Left lung (tissue), 4 donors: ENCODE measurements at regions not wholly inside any gene's neighbourhood (a gene's known extent, or its start where the extent isn't known, plus 50 kb on each side); places are given as distances from the start of the nearest gene placed in this dataset.
"Not testable (repeated sequence)": the region's sequence is repeated elsewhere in the genome, so short reads cannot be mapped to it uniquely, and the experiment has no call there.

ENCODE experiments used
- ATAC-seq: fragments of 200-7000 bp; cut with Tn5 transposase; one replicate; pipeline ENCODE4 v1.9.1; 2020; ENCODE audit warnings: moderate library complexity
- DNase-seq, 4 donors: peaks; one replicate each; pipeline ENCODE4 v3.0.0-alpha.2; 2013 to 2020
- H3K27ac ChIP-seq, 2 donors: fragments of 200-600 bp; sonication (generic) in 1 of 2; one replicate each; pipeline versions ENCODE4 v1.5.0 to v1.8.0; 2020 to 2021
- H3K27me3 ChIP-seq, 2 donors: fragments of 200-600 bp; sonication (generic) in 1 of 2; one replicate each; pipeline versions ENCODE4 v1.5.0 to v1.8.0; 2020 to 2021
- H3K36me3 ChIP-seq, 2 donors: fragments of 200-600 bp; sonication (generic) in 1 of 2; one replicate each; pipeline versions ENCODE4 v1.5.0 to v1.8.0; 2020 to 2021
- H3K4me1 ChIP-seq, 2 donors: fragments of 200-600 bp; one replicate each; pipeline ENCODE4 v1.8.0; 2021
- H3K4me3 ChIP-seq, 2 donors: fragments of 200-600 bp; sonication (generic) in 1 of 2; one replicate each; pipeline versions ENCODE4 v1.5.0 to v1.8.0; 2020 to 2021; ENCODE audit warnings: mild to moderate bottlenecking in 1 of 2
- H3K9me3 ChIP-seq, 2 donors: fragments of 200-600 bp; sonication (generic) in 1 of 2; one replicate each; pipeline versions ENCODE4 v1.5.0 to v1.8.0; 2020 to 2021
- intact Hi-C, 2 donors: fragments of 100-400 bp; cut with DNase I; formaldehyde crosslinking; loops; one replicate each; pipeline versions ENCODE4 v1.11.2 to v1.14.2; 2022
- TF ChIP-seq, protein P1 (sequence below), 2 donors: fragments of 200-600 bp; sonication (generic) in 1 of 2; IDR thresholded peaks; one replicate each; pipeline versions ENCODE4 v1.5.0 to v1.8.0; 2021; ENCODE audit warnings: antibody characterized with exemption in 2 of 2
- donor health status: DM: no; HTN: yes; CAD: no.
- donor health status: DM: no; HTN: no; CAD: no.

DNA sequence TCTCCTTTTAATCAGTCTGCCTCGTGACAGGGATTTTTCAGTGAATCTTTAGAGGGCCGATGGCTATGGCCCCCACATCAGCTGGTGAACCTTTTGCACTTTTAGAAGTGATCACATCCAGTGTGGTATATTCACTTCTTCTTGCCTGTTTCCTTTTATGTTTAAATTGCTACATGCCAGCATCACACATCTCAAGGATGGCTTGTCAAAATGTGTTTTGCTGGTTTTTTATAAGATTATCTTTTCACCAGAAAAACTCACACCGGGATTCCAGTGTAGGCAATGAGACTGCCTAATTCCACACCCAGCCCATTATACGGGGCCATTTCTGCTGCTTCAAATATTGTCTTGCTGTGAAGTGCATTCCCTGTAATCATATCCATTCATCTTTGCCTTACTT, 1151.7 kb upstream of the ADGRL4 start:
- DNase-seq (no peak), ATAC-seq (no peak)
- Histone ChIP-seq H3K4me1 (no peaks in the 10 kb centered on the region), H3K9me3 (peaks cover 0 to 5% of the 10 kb centered on the region in 2 donors), H3K27ac (no peak overlapping the region), H3K4me3 (no peak overlapping the region), H3K36me3 (no peaks in the 10 kb centered on the region), H3K27me3 (no peaks in the 10 kb centered on the region)
- intact Hi-C loops: no loop called here
- TF ChIP-seq, protein P1, sequence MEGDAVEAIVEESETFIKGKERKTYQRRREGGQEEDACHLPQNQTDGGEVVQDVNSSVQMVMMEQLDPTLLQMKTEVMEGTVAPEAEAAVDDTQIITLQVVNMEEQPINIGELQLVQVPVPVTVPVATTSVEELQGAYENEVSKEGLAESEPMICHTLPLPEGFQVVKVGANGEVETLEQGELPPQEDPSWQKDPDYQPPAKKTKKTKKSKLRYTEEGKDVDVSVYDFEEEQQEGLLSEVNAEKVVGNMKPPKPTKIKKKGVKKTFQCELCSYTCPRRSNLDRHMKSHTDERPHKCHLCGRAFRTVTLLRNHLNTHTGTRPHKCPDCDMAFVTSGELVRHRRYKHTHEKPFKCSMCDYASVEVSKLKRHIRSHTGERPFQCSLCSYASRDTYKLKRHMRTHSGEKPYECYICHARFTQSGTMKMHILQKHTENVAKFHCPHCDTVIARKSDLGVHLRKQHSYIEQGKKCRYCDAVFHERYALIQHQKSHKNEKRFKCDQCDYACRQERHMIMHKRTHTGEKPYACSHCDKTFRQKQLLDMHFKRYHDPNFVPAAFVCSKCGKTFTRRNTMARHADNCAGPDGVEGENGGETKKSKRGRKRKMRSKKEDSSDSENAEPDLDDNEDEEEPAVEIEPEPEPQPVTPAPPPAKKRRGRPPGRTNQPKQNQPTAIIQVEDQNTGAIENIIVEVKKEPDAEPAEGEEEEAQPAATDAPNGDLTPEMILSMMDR (IDR thresholded peaks at IDR 0.05): no peak

DNA sequence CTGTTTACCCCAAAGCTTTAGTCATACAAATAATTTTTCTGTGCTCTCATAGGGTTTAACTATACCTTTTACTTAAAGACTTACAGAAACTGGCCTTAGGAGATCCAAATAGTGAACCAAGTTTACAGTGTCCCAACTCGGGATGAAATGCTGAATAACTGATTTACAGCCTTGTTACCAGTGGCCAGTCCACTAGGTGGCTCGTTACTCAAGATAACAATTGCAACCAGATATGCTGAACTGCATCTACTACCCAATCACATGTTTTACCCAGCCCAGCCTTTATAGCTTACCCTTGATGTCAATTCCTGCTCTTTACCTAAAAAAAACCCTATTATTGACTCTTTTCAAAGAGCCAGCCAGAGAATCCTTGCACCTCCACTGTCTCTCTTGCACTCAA, 1148.8 kb upstream of the ADGRL4 start:
- Histone ChIP-seq H3K4me3 (no peak overlapping the region), H3K27ac (no peak overlapping the region), H3K4me1 (no peaks in the 10 kb centered on the region), H3K27me3 (no peaks in the 10 kb centered on the region), H3K9me3 (peaks cover 0 to 5% of the 10 kb centered on the region in 2 donors), H3K36me3 (no peaks in the 10 kb centered on the region)
- no peak for ATAC-seq
- intact Hi-C loops: no loop called here
- TF ChIP-seq, protein P1 (IDR thresholded peaks at IDR 0.05): no peak
- DNase-seq: no peak

DNA sequence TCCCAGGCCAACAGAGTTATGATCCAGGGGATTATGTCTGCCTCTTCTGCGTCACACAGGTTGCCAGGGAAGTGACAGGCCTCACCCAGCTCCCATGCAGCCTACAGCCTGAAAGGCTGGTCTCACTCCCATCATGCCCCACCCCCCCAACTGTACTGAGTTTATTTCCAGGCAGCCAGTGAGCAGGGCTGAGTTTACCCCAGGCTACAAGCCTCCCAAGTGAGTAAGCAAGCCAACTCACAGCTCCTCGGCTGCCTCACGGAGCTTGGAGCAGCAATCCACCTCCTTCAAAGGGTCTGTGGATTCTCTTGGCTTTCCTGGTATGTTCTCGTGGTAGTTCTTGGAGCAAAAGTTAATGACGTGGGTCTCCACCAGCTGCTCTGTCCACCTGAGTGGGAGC, 1147.6 kb upstream of the ADGRL4 start:
- TF ChIP-seq, protein P1 (IDR thresholded peaks at IDR 0.05): no peak
- intact Hi-C loops: no loop called here
- Histone ChIP-seq H3K27ac (no peak overlapping the region), H3K4me1 (no peaks in the 10 kb centered on the region), H3K27me3 (no peaks in the 10 kb centered on the region), H3K4me3 (no peak overlapping the region), H3K36me3 (no peaks in the 10 kb centered on the region), H3K9me3 (peaks cover 0 to 5% of the 10 kb centered on the region in 2 donors)
- DNase-seq (peak in 1 of 4 donors; percentile 23), ATAC-seq (no peak)

DNA sequence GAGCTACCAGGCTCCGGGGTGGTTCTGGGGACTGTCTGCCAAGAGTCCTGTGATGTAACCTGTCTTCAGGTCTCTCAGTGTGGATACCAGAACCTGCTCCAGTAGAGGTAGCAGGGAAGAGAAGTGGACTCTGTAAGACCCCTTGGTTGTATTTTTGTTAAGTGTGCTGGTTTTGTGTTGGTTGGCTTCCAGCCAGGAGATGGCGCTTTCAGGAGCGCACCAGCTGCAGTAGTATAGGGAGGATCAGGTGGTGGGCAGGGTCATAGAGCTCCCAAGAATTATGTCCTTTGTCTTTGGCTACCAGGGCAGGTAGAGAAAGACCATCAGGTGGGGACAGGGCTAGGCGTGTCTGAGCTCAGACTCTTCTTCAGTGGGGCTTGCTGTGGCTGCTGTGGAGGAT, 1147.2 kb upstream of the ADGRL4 start:
- DNase-seq: no peak
- peaks cover 0 to 5% of the 10 kb centered on the region in 2 donors for H3K9me3 ChIP-seq
- intact Hi-C loops: no loop called here
- H3K36me3 ChIP-seq: no peaks in the 10 kb centered on the region
- no peaks in the 10 kb centered on the region for H3K4me1 ChIP-seq
- no peaks in the 10 kb centered on the region for H3K27me3 ChIP-seq
- no peak overlapping the region for H3K27ac ChIP-seq
- TF ChIP-seq, protein P1 (IDR thresholded peaks at IDR 0.05): no peak
- no peak overlapping the region for H3K4me3 ChIP-seq
- ATAC-seq: no peak

DNA sequence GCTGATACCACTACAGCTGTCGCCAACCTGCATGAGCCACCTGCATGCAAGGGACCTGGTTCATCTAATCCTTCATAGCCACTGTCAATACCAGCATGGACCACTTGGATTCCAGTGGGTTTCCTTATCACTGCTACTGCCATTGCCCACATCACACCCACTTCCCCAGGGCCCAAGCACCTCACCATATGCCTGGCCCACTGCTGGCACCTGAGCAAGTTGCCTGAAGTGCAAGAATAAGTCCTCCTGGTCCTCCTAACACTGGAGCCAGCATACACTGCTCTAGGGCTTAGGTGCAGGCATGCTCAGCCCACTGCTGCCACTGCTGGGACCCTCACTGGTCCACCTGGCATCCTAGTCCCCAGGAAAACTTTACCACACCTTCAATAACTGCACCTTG, 1136.8 kb upstream of the ADGRL4 start:
- DNase-seq (peak in 1 of 4 donors; percentile 14), ATAC-seq (no peak)
- intact Hi-C loops: no loop called here
- Histone ChIP-seq H3K36me3 (no peaks in the 10 kb centered on the region), H3K4me1 (no peaks in the 10 kb centered on the region), H3K27ac (no peak overlapping the region), H3K9me3 (peaks cover 0 to 52% of the 10 kb centered on the region in 2 donors), H3K4me3 (no peak overlapping the region), H3K27me3 (no peaks in the 10 kb centered on the region)
- TF ChIP-seq, protein P1 (IDR thresholded peaks at IDR 0.05): no peak

DNA sequence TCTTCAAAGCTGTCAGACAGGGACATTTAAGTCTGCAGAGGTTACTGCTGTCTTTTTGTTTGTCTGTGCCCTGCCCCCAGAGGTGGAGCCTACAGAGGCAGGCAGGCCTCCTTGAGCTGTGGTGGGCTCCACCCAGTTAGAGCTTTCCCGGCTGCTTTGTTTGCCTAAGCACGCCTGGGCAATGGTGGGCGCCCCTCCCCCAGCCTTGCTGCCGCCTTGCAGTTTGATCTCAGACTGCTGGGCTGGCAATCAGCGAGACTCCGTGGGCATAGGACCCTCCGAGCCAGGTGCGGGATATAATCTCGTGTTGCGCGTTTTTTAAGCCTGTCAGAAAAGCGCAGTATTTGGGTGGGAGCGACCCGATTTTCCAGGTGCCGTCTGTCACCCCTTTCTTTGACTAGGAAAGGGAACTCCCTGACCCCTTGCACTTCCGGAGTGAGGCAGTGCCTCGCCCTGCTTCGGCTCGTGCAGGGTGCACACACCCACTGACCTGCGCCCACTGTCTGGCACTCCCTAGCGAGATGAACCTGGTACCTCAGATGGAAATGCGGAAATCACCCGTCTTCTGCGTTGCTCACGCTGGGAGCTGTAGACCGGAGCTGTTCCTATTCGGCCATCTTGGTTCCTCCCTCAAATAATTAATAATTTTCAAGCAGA, 1131.5 kb upstream of the ADGRL4 start:
- ATAC-seq, H3K27me3 ChIP-seq, DNase-seq, H3K36me3 ChIP-seq, H3K4me3 ChIP-seq, intact Hi-C loops, H3K27ac ChIP-seq, H3K4me1 ChIP-seq: not testable (repeated sequence)
- peaks cover 0 to 13% of the 10 kb centered on the region in 2 donors for H3K9me3 ChIP-seq
